NCI-H1417 (cell line): ENCODE measurements at regions not wholly inside any gene's neighbourhood (a gene's known extent, or its start where the extent isn't known, plus 50 kb on each side); places are given as distances from the start of the nearest gene placed in this dataset.

Experiments
- DNase-seq, 3 experiments: peaks; one replicate each; lab custom pipeline; 2025; lab: John Stamatoyannopoulos, UW

GRCh38 chr9:100959226-100959625 is 69.3 kb upstream of the PLPPR1 start:
- no peak for DNase-seq
